HG03520 (cell line): ENCODE measurements at regions not wholly inside any gene's neighbourhood (a gene's known extent, or its start where the extent isn't known, plus 50 kb on each side); places are given as distances from the start of the nearest gene placed in this dataset.
"Not testable (repeated sequence)": the region's sequence is repeated elsewhere in the genome, so short reads cannot be mapped to it uniquely, and the experiment has no call there.

Source experiments
- ATAC-seq: cut with Tn5 transposase; IDR thresholded peaks from one replicate; pipeline ENCODE4 v1.9.1; 2021; ENCODE audit warnings: mild to moderate bottlenecking, moderate library complexity; ENCODE audit not compliant: unreplicated experiment

GRCh38 chr16:21422824-21423223 lies 144.7 kb upstream of the CRYM start:
- ATAC-seq, result not testable (repeated sequence)

DNA sequence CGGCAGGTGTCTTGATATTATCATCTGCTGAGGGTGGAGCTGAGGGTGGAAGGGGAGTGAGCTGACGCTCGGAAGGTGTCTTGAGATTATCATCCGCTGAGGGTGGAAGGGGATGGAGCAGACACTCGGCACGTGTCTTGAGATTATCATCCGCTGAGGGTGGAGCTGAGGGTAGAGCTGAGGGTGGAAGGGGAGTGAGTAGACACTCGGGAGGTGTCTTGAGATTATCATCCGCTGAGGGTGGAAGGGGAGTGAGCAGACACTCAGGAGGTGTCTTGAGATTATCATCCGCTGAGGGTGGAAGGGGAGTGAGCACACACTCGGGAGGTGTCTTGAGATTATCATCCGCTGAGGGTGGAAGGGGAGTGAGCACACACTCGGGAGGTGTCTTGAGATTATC lies 126.6 kb upstream of the CRYM start:
- not testable (repeated sequence) for ATAC-seq

DNA sequence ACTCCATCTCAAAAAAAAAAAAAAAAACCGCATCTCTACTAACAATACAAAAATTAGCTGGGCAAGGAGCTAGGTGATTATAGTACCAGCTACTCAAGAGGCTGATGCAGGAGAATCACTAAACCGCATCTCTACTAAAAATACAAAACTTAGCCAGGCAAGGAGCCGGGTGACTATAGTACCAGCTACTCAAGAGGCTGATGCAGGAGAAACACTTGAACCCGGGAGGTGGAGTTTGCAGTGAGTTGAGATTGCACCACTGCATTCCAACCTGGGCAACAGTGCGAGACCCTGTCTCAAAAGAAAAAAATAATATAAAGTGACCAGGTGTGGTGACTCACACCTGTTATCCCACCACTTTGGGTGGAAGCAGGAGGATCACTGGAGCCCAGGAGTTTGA lies 119.8 kb upstream of the CRYM start:
- ATAC-seq, result not testable (repeated sequence)

GRCh38 chr16:21396545-21396944 lies 118.5 kb upstream of the CRYM start:
- ATAC-seq, result not testable (repeated sequence)

- not testable (repeated sequence) for ATAC-seq
These were observed 112.5 kb upstream of the CRYM start for GRCh38 chr16:21390634-21391033.

GRCh38 chr16:21389860-21390259 lies 111.8 kb upstream of the CRYM start:
- not testable (repeated sequence) for ATAC-seq

DNA sequence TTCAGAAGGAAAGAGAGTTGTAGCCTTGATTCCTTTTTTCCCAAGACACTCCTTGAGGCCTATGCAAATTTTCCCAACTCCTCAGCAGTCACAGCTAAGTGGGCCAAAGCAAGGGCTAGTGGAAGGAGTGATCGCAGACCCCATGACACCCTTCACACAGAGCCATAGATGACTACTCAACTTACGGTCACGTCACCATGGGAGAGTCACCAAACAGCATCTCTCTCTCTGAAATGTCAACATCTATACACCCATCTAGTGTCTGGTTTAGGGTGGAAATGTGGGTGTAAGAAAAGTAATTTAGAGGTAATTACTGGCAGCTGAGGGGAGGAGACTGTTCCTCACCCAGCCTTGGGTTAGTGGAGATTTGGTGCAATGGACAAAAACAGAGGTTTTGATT lies 109.7 kb upstream of the CRYM start:
- ATAC-seq, result not testable (repeated sequence)

DNA sequence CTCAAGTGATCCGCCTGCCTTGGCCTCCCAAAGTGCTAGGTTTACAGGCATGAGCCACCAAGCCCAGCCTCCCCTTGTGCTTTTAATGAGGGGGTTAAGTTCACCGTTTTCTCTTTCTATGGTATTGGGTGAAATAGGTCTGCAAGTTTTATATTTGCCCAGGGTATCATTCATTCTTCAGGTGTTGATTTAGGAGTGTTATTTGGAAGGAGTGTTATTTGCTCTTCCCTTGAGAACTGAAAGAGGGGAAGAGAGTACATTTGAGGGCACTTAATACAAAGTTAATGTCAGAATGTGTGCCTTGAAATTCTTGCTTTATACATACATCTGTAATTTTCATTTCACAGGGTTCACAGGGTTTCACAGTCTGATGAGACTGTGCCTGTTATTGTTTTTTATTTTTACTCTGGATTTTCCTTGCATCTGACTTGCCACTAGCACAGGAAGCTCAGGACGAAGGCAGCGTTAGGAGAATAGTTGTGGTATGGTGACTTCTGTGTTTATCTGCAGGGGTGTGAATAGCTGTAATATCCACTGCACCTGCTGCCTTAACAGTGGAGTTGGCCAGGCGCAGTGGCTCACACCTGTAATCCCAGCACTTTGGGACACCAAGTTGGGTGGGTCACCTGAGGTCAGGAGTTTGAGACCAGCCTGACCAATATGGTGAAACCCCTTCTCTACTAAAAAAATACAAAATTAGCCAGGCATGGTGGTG lies 108.3 kb upstream of the CRYM start:
- ATAC-seq, result not testable (repeated sequence)

DNA sequence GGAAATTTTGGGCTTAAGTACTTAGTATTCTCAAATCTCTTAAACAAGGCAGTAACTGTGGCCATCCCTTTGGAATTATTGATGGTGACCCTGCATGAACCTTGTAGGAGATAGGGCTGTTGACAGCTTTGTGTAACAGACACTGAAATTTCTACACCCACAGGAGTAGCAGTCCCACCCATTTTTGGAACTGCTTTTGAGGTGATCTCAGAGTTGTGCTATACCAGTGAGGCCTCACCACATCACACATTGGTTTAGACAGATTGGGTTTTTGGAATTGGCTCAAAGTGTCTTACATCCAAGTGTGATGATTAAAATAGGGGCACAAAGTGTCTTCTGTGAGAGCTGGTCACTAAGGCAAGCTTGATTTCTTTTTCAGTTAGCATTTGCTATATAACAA lies 105.6 kb upstream of the CRYM start:
- ATAC-seq, result not testable (repeated sequence)

- not testable (repeated sequence) for ATAC-seq
These were observed 101.6 kb upstream of the CRYM start for GRCh38 chr16:21379645-21380044.

GRCh38 chr16:21376196-21376899 lies 98.3 kb upstream of the CRYM start:
- not testable (repeated sequence) for ATAC-seq

DNA sequence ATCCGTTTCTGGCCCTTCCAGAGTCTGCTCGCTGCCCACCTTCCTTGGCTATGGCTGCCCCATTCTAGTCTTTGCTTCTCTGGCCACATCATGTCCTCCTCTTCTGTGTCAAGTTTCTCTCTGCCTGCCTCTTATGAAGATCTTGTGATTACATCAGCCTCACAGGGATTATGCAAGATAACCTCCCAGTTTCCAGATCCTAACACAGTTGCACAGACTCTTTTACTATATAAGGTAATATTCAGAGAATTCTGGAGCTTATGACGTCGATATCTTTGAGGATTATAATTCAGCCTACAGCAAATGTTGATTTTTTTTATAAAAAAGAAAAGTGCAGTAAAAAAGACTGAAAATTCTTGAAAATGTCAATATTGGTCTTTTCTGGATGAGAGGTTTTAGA lies 97.2 kb upstream of the CRYM start:
- not testable (repeated sequence) for ATAC-seq

- ATAC-seq, result not testable (repeated sequence)
These were observed 95.4 kb upstream of the CRYM start for GRCh38 chr16:21373454-21373853.

DNA sequence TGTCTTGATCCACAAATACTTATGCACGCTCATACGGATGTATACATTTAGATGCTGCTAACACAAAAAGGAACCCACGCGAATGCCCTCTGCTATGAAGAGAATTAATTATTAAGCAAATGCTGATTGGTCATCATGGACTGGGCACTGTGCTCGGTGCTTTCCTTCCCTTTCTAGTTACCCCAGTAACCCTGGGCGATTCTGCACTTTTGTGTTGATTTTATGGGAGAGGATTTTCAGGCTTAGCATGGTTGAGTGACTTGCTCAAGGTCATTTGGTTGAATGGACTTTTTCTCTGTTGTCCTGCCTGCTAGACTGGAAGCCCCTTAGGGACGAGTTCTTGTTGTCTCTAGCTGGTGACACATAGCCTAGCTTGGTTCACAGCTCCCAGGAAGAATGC lies 94.8 kb upstream of the CRYM start:
- not testable (repeated sequence) for ATAC-seq

DNA sequence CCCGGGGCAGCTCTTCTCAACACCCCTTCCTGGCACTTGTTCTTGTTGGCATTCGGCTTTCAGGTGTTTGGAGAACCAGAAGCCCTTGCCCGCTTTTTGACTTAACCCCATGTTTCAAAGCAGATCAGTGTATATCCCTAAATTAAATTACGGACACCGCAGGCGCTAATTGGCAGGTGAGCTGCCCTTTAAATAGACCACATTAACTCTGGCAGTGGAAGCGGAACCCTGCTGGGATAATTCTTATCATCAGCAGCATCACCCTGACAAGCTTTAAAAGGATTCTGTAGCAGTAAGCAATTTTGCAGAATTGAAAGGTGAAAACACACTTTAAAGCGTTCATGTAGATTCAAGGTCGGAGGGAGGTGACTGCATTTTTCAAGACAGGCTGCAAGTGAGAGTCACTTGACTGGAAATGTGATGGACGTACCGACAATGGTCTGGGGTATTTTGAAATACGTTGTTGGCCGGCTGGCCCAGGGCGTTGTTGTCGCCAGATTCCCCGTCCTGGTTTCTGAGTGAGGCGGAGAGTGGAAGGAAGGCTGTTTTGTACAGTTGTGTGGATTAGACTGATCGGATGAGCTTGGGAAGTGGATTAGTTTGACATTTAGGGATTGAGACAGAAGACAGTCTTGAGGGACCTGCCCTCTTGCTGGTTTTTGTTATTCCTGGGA lies 94.2 kb upstream of the CRYM start:
- not testable (repeated sequence) for ATAC-seq

DNA sequence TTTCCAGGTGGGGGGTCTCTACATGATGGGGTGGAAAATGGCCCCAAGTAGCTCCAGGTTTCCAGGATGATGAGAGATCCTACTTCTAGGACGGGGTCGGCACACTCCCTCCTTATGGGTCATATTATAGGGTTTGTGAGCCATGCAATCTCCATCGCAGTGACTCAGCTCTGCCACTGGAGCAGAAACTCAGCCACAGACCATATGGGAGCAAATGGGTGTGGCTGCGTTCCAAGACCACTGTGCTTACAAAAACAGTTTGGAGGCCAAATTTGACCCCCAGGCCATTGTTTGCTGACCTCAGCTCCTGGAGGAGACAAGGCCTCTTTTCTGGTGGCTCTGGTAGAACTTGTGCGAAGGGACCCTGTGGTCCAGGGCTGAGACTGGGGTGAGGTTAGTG lies 92.7 kb upstream of the CRYM start:
- not testable (repeated sequence) for ATAC-seq

DNA sequence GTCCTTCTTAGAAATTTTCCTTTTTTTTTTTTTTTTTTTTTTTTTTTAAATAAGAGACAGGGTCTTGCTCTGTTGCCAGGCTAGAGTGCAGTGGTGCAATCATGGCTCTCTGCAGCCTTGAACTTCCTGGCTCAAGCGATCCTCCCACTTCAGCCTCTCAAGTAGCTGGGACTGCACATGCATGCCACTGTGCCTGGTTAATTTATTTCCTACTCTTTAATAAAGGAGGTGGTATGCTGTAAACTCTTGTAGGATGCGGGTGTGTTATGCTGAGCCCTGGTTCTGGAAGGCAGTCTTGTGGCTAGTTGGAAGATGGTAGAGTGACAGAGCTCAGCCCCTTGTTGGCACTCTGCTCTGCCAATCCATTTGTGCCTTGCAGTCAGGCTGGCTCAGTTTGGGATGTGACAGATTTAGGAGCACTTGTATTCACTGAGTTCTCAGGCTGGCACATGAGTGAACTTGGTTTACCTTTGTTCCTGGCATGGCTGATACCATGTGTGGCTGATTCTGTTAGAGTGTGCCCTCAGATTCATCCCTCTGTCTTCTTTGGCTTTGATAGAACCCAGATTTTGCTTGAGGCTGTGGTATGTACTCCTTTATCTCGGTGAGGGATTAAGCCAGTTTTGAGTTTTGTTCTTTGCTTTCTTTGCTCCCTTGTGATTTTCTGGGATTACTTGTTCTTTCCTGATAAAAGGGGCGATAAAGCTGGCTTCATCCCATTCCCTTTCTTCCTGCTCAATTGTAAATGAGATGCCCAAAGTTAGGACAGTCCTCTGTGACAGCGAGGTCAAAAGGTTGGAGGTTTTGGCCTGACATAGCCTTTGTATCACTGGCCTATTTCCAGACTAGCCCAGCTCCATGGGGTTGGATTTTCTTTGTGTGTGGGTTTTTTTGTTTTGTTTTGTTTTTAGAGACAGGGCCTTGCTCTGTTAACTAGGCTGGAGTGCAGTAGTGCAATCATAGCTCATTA lies 91.2 kb upstream of the CRYM start:
- ATAC-seq, result not testable (repeated sequence)

DNA sequence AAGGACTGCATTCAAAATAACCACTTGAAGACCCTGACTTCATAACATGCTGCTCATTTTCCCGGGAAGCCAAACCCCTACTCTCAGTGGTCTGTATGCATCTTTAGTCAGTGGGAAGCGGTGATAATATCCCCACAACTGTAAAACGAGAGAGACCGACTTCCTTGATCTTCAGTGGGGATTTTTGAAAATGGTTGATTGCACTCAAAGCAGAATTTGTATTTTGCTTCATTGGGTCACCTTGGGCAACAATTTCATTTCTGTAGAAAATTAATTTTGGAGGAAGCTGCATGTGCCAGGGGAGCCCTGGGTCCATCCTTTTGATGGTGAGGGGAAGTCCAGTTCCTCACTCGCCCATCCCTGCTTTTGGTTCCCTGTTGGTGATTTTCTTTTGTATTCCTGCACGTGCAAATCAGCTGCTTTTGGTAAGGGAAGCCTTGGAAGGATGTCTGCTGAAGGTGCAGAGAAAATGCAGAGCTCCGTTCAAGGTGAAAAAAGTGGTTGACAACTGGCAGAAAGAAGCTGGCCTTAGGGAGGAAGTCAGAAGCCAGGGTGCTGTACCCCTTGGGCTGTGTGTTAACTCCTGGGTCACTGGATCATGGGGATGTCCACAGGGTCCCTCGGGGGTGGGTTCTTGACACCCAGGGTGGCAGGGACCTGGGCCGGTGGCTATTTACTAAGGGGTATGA lies 89.8 kb upstream of the CRYM start:
- ATAC-seq, result not testable (repeated sequence)

DNA sequence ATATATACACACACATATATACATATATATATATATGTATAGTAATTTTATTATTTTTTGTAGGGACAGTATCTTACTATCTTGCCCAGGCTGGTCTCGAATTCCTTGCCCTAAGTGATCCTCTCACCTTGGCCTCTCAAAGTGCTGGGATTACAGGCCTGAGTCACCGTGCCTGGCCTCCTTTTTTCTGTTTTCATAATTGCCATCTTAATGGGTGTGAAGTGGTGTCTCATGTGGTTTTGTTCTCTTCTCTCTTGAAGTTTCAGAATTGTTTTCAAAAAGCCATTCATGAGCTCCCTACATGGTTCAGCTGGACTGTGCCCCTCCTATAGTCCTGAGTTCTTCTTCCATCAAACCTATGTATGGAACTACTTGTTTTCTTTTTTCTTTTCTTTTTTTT lies 88.9 kb upstream of the CRYM start:
- ATAC-seq, result not testable (repeated sequence)

- ATAC-seq, result not testable (repeated sequence)
These were observed 87.5 kb upstream of the CRYM start for GRCh38 chr16:21365541-21365940.
